ENCODE measurements at regions not wholly inside any gene's neighbourhood (a gene's known extent, or its start where the extent isn't known, plus 50 kb on each side); places are given as distances from the start of the nearest gene placed in this dataset.

DNA sequence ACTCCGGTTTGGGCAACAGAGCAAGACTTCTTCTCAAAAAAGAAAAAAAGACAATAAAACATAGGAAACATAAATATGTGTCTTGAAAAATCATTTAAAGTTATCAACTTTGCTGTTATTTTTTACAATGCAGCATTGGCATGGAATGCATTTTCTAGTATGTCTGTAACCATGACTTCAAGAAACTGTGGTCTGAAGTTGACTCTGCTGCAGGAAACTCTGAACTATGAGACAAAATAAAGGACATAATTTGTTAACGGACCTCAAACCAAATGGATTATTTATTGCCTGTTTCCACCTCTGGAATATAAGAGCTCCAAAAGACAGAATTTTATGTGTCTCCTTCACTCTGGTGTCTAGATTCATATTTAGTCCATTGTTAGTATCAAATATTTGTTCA lies 79.1 kb downstream of the TRIB2 start:
- H3K4me3 Mint-ChIP-seq: no peak overlapping the region
- H3K9me2 ChIP-seq (ENCODE audit: insufficient read depth): peaks cover 7% of the 10 kb centered on the region; the same call in 1 of the 2 replicates
- DNase-seq (ENCODE audit: low spot score): no peak
- H3K27me3 ChIP-seq (ENCODE audit: insufficient read depth): no peaks in the 10 kb centered on the region
- no peaks in the 10 kb centered on the region for H4K20me1 ChIP-seq (replicated peaks; ENCODE audit: insufficient read depth)
- no peaks in the 10 kb centered on the region for H3K4me1 ChIP-seq (ENCODE audit: insufficient read depth)
- ATAC-seq: no peak
- H3K27me3 Mint-ChIP-seq (ENCODE audit: insufficient read depth, low read depth, poor library complexity): peaks cover 1% of the 10 kb centered on the region
- no peak overlapping the region for H3K4me3 ChIP-seq
- H3K4me2 ChIP-seq: no peak overlapping the region
- no peaks in the 10 kb centered on the region for H3K79me2 ChIP-seq (replicated peaks; ENCODE audit: insufficient read depth)
- no peaks in the 10 kb centered on the region for H3F3A ChIP-seq (replicated peaks; ENCODE audit: low read depth)
- H3K27ac ChIP-seq (ENCODE audit: low read depth): no peak overlapping the region
- no peaks in the 10 kb centered on the region for H3K4me1 Mint-ChIP-seq
- no peak overlapping the region for H3K27ac Mint-ChIP-seq
- 0 out of 3 replicates have a peak, but pooled peaks cover under 1% of the 10 kb centered on the region for H3K9me3 Mint-ChIP-seq
- no peak overlapping the region for H2AFZ ChIP-seq
- H3K36me3 Mint-ChIP-seq (ENCODE audit: low read depth): no peaks in the 10 kb centered on the region
- no peaks in the 10 kb centered on the region for H3K36me3 ChIP-seq (ENCODE audit: insufficient read depth)
- TF ChIP-seq POLR2AphosphoS5 (IDR thresholded peaks at IDR 0.05; ENCODE audit: low read depth) (no peak), ZNF114 (CRISPR knock-in tag; IDR thresholded peaks at IDR 0.05) (no peak), ZNF331 (CRISPR knock-in tag; IDR thresholded peaks at IDR 0.05; ENCODE audit: low read depth) (no peak), EZH2phosphoT487 (IDR thresholded peaks at IDR 0.05; ENCODE audit: unreplicated experiment) (no peak), ZNF462 (CRISPR knock-in tag; IDR thresholded peaks at IDR 0.05) (no peak), EZH2 (IDR thresholded peaks at IDR 0.05; ENCODE audit: low read depth, unreplicated experiment) (no peak), JUNB (IDR thresholded peaks at IDR 0.05; ENCODE audit: unreplicated experiment) (no peak), CREB1 (CRISPR knock-in tag; IDR thresholded peaks at IDR 0.05; ENCODE audit: low read depth) (no peak), NANOG (IDR thresholded peaks at IDR 0.05; ENCODE audit: borderline replicate concordance) (no peak), STAT1 (IDR thresholded peaks at IDR 0.05; ENCODE audit: unreplicated experiment) (no peak)
- TF ChIP-seq, protein P1, sequence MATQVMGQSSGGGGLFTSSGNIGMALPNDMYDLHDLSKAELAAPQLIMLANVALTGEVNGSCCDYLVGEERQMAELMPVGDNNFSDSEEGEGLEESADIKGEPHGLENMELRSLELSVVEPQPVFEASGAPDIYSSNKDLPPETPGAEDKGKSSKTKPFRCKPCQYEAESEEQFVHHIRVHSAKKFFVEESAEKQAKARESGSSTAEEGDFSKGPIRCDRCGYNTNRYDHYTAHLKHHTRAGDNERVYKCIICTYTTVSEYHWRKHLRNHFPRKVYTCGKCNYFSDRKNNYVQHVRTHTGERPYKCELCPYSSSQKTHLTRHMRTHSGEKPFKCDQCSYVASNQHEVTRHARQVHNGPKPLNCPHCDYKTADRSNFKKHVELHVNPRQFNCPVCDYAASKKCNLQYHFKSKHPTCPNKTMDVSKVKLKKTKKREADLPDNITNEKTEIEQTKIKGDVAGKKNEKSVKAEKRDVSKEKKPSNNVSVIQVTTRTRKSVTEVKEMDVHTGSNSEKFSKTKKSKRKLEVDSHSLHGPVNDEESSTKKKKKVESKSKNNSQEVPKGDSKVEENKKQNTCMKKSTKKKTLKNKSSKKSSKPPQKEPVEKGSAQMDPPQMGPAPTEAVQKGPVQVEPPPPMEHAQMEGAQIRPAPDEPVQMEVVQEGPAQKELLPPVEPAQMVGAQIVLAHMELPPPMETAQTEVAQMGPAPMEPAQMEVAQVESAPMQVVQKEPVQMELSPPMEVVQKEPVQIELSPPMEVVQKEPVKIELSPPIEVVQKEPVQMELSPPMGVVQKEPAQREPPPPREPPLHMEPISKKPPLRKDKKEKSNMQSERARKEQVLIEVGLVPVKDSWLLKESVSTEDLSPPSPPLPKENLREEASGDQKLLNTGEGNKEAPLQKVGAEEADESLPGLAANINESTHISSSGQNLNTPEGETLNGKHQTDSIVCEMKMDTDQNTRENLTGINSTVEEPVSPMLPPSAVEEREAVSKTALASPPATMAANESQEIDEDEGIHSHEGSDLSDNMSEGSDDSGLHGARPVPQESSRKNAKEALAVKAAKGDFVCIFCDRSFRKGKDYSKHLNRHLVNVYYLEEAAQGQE (IDR thresholded peaks at IDR 0.05; ENCODE audit: unreplicated experiment): no peak
- TF ChIP-seq, protein P2, sequence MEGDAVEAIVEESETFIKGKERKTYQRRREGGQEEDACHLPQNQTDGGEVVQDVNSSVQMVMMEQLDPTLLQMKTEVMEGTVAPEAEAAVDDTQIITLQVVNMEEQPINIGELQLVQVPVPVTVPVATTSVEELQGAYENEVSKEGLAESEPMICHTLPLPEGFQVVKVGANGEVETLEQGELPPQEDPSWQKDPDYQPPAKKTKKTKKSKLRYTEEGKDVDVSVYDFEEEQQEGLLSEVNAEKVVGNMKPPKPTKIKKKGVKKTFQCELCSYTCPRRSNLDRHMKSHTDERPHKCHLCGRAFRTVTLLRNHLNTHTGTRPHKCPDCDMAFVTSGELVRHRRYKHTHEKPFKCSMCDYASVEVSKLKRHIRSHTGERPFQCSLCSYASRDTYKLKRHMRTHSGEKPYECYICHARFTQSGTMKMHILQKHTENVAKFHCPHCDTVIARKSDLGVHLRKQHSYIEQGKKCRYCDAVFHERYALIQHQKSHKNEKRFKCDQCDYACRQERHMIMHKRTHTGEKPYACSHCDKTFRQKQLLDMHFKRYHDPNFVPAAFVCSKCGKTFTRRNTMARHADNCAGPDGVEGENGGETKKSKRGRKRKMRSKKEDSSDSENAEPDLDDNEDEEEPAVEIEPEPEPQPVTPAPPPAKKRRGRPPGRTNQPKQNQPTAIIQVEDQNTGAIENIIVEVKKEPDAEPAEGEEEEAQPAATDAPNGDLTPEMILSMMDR (conservative IDR thresholded peaks at IDR 0.05; ENCODE audit: low read depth in 2 of 2): no peak
- TF ChIP-seq, protein P3, sequence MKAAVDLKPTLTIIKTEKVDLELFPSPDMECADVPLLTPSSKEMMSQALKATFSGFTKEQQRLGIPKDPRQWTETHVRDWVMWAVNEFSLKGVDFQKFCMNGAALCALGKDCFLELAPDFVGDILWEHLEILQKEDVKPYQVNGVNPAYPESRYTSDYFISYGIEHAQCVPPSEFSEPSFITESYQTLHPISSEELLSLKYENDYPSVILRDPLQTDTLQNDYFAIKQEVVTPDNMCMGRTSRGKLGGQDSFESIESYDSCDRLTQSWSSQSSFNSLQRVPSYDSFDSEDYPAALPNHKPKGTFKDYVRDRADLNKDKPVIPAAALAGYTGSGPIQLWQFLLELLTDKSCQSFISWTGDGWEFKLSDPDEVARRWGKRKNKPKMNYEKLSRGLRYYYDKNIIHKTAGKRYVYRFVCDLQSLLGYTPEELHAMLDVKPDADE (IDR thresholded peaks at IDR 0.05): no peak
